ENCODE measurements at regions not wholly inside any gene's neighbourhood (a gene's known extent, or its start where the extent isn't known, plus 50 kb on each side); places are given as distances from the start of the nearest gene placed in this dataset.

GRCh38 chr1:236332092-236332758 is 50.5 kb upstream of the ERO1B start (continued):
- TF ChIP-seq ELF2 (CRISPR knock-in tag; IDR thresholded peaks at IDR 0.05), result no peak
